H9 (cell line): ENCODE measurements at regions not wholly inside any gene's neighbourhood (a gene's known extent, or its start where the extent isn't known, plus 50 kb on each side); places are given as distances from the start of the nearest gene placed in this dataset.

ENCODE experiments used
- DNase-seq: peaks from one replicate; pipeline ENCODE4 v3.0.0-alpha.2; 2017
- H2AFZ ChIP-seq: one replicate; pipeline ENCODE4 v1.6.1; 2013; ENCODE audit warnings: mild to moderate bottlenecking, low read length, control low read depth, moderate library complexity
- H2AK5ac ChIP-seq: 2 replicates; pipeline ENCODE4 v1.6.1; 2013; ENCODE audit warnings: low read length, control low read depth, mixed read lengths; ENCODE audit not compliant: insufficient read length
- H2BK120ac ChIP-seq: one replicate; pipeline ENCODE4 v1.6.1; 2013; ENCODE audit warnings: low read depth, mild to moderate bottlenecking, low read length, control low read depth, inconsistent platforms; ENCODE audit not compliant: poor library complexity, severe bottlenecking
- H2BK12ac ChIP-seq: 2 replicates; pipeline ENCODE4 v1.6.1; 2013; ENCODE audit warnings: low read length, control low read depth, mixed read lengths, low read depth; ENCODE audit not compliant: insufficient read length
- H2BK15ac ChIP-seq: 2 replicates; pipeline ENCODE4 v1.6.1; 2013; ENCODE audit warnings: low read depth, low read length, control low read depth
- H2BK20ac ChIP-seq: one replicate; pipeline ENCODE4 v1.6.1; 2013; ENCODE audit warnings: low read depth, mild to moderate bottlenecking, low read length, control low read depth, inconsistent platforms; ENCODE audit not compliant: poor library complexity, severe bottlenecking
- H2BK5ac ChIP-seq: 2 replicates; pipeline ENCODE4 v1.6.1; 2013; ENCODE audit warnings: low read length, control low read depth, mixed read lengths; ENCODE audit not compliant: insufficient read length
- H3K14ac ChIP-seq: 2 replicates; pipeline ENCODE4 v1.6.1; 2013; ENCODE audit warnings: low read length, control low read depth; ENCODE audit not compliant: insufficient read depth
- H3K18ac ChIP-seq: 2 replicates; pipeline ENCODE4 v1.6.1; 2013; ENCODE audit warnings: low read depth, mild to moderate bottlenecking, mixed read lengths, low read length, control low read depth; ENCODE audit not compliant: insufficient read length
- H3K23ac ChIP-seq: 2 replicates; pipeline ENCODE4 v1.6.1; 2013; ENCODE audit warnings: low read length, control low read depth, mixed read lengths, low read depth; ENCODE audit not compliant: insufficient read length
- H3K23me2 ChIP-seq: 2 replicates; pipeline ENCODE4 v1.6.1; 2013; ENCODE audit warnings: low read depth, mild to moderate bottlenecking, mixed read lengths, low read length, control low read depth; ENCODE audit not compliant: insufficient read length, poor library complexity, severe bottlenecking
- H3K27ac ChIP-seq: 2 replicates; pipeline ENCODE4 v1.5.1; 2013; ENCODE audit warnings: low read length, control low read depth, mixed read lengths, low read depth; ENCODE audit not compliant: insufficient read length
- H3K27me3 ChIP-seq: 2 replicates; pipeline ENCODE4 v1.6.1; 2013; ENCODE audit warnings: low read length, control low read depth, inconsistent platforms; ENCODE audit not compliant: insufficient read depth
- H3K4ac ChIP-seq: 2 replicates; pipeline ENCODE4 v1.6.1; 2013; ENCODE audit warnings: low read depth, mild to moderate bottlenecking, control low read depth, inconsistent platforms, low read length, moderate library complexity
- H3K4me1 ChIP-seq: 2 replicates; pipeline ENCODE4 v1.6.1; 2013; ENCODE audit warnings: low read length, control low read depth, inconsistent platforms; ENCODE audit not compliant: insufficient read depth
- H3K4me2 ChIP-seq: 2 replicates; pipeline ENCODE4 v1.6.1; 2013; ENCODE audit warnings: low read length, control low read depth, mixed read lengths; ENCODE audit not compliant: insufficient read length, insufficient read depth
- H3K56ac ChIP-seq: 2 replicates; pipeline ENCODE4 v1.6.1; 2013; ENCODE audit warnings: low read depth, mild to moderate bottlenecking, mixed read lengths, low read length, control low read depth; ENCODE audit not compliant: insufficient read length
- H3K79me1 ChIP-seq: 2 replicates; pipeline ENCODE4 v1.6.1; 2013; ENCODE audit warnings: low read depth, mild to moderate bottlenecking, moderate library complexity, low read length, control low read depth, inconsistent platforms; ENCODE audit not compliant: insufficient read depth, poor library complexity, severe bottlenecking
- H3K79me2 ChIP-seq: 2 replicates; pipeline ENCODE4 v1.6.1; 2013; ENCODE audit warnings: low read length, control low read depth, inconsistent platforms; ENCODE audit not compliant: insufficient read depth
- H3K9ac ChIP-seq: 2 replicates; pipeline ENCODE4 v1.6.1; 2013; ENCODE audit warnings: low read length, control low read depth, mixed read lengths; ENCODE audit not compliant: insufficient read length; ENCODE audit errors: extremely low read depth
- H3K9me3 ChIP-seq: one replicate; pipeline ENCODE4 v1.6.1; 2013; ENCODE audit warnings: low read depth, low read length, inconsistent platforms; ENCODE audit not compliant: control insufficient read depth
- H3T11ph ChIP-seq: one replicate; pipeline ENCODE4 v1.6.1; 2013; ENCODE audit warnings: mild to moderate bottlenecking, low read length, control low read depth, inconsistent platforms
- H4K20me1 ChIP-seq: one replicate; pipeline ENCODE4 v1.6.1; 2013; ENCODE audit not compliant: control insufficient read depth, insufficient read length, insufficient read depth
- H4K5ac ChIP-seq: 2 replicates; pipeline ENCODE4 v1.6.1; 2013; ENCODE audit warnings: low read depth, mild to moderate bottlenecking, mixed read lengths, low read length, control low read depth; ENCODE audit not compliant: insufficient read length
- H4K8ac ChIP-seq: replicated peaks from 2 replicates; pipeline ENCODE4 v1.6.1; 2013; ENCODE audit warnings: low read length, control low read depth, mixed read lengths, low read depth; ENCODE audit not compliant: insufficient read length
- H4K91ac ChIP-seq: 2 replicates; pipeline ENCODE4 v1.6.1; 2013; ENCODE audit warnings: low read depth, mild to moderate bottlenecking, moderate library complexity, mixed read lengths, low read length, control low read depth; ENCODE audit not compliant: insufficient read length
- H3K27ac Mint-ChIP-seq, 3 experiments: 2 replicates in 2 of 3; 3 replicates in 1 of 3; pipeline ENCODE4 v1.8.0; 2020 to 2021; ENCODE audit warnings: mixed read lengths in 3 of 3, mild to moderate bottlenecking in 1 of 3, moderate library complexity in 1 of 3
- H3K27me3 Mint-ChIP-seq: 2 replicates; pipeline ENCODE4 v1.8.0; 2021; ENCODE audit warnings: low read depth, mild to moderate bottlenecking, moderate library complexity, mixed read lengths
- H3K36me3 Mint-ChIP-seq, 3 experiments: 2 replicates in 2 of 3; 3 replicates in 1 of 3; pipeline ENCODE4 v1.8.0; 2020 to 2021; ENCODE audit warnings: low read depth in 3 of 3, mixed read lengths in 3 of 3; ENCODE audit not compliant: insufficient read depth in 1 of 3
- H3K4me1 Mint-ChIP-seq, 2 experiments: 2 replicates each; pipeline ENCODE4 v1.8.0; 2020; ENCODE audit warnings: mixed read lengths in 2 of 2
- H3K4me3 Mint-ChIP-seq, 2 experiments: 2 replicates in 1 of 2; 3 replicates in 1 of 2; pipeline ENCODE4 v1.8.0; 2020 to 2021; ENCODE audit warnings: mild to moderate bottlenecking in 2 of 2, mixed read lengths in 2 of 2, moderate library complexity in 1 of 2
- H3K9me3 Mint-ChIP-seq, 2 experiments: 2 replicates in 1 of 2; 3 replicates in 1 of 2; pipeline ENCODE4 v1.8.0; 2020; ENCODE audit warnings: mild to moderate bottlenecking in 2 of 2, mixed read lengths in 2 of 2, moderate library complexity in 1 of 2
- CTCF ChIP-seq: fragments of 200-600 bp; sonication (generic); conservative IDR thresholded peaks from 3 replicates; pipeline ENCODE4 v1.8.0; 2021; ENCODE audit warnings: antibody characterized with exemption, mild to moderate bottlenecking
- WGBS: extraction: QIAGEN DNeasy Blood & Tissue Kit; methylation state at CpG from one replicate; pipeline ENCODE4 v1.1.7; 2013; ENCODE audit warnings: missing lambda C conversion rate, low lambda C conversion rate, mixed read lengths; ENCODE audit not compliant: insufficient read length; ENCODE audit errors: extremely low coverage; 5-methylcytosine and 5-hydroxymethylcytosine counted together

- Histone ChIP-seq H2BK5ac (no peak overlapping the region), H3T11ph (no peak overlapping the region), H3K14ac (no peak overlapping the region), H3K9ac (no peak overlapping the region), H3K9me3 (no peaks in the 10 kb centered on the region), H3K4me2 (no peak overlapping the region), H4K91ac (no peak overlapping the region), H3K79me2 (no peaks in the 10 kb centered on the region), H2BK120ac (no peak overlapping the region), H4K20me1 (no peaks in the 10 kb centered on the region), H2BK20ac (no peak overlapping the region), H4K5ac (no peak overlapping the region), H3K23ac (no peak overlapping the region), H4K8ac (no peak overlapping the region), H3K18ac (no peak overlapping the region), H2BK15ac (no peak overlapping the region), H3K27me3 (no peaks in the 10 kb centered on the region), H3K79me1 (no peaks in the 10 kb centered on the region), H3K56ac (no peak overlapping the region), H3K4me1 (no peaks in the 10 kb centered on the region), H2AFZ (no peak overlapping the region), H3K23me2 (no peaks in the 10 kb centered on the region), H3K27ac (no peak overlapping the region), H3K4ac (no peak overlapping the region), H2BK12ac (no peak overlapping the region), H2AK5ac (no peak overlapping the region)
- no CpG with 5 or more reads among the region's 2 CpGs for WGBS
- H3K4me1 Mint-ChIP-seq, result 0 out of 4 replicates have a peak, but pooled peaks cover 0 to 3% of the 10 kb centered on the region in 2 experiments
- peaks cover 10 to 24% of the 10 kb centered on the region in 2 experiments for H3K9me3 Mint-ChIP-seq
- H3K4me3 Mint-ChIP-seq, result no peak overlapping the region
- peaks cover 9 to 17% (median 10%) of the 10 kb centered on the region in 3 experiments; a peak in 6 of 7 replicates for H3K36me3 Mint-ChIP-seq
- H3K27me3 Mint-ChIP-seq, result no peaks in the 10 kb centered on the region
- H3K27ac Mint-ChIP-seq, result no peak overlapping the region
- no peak for TF ChIP-seq CTCF
- DNase-seq, result no peak
Measured at GRCh38 chr3:118167571-118167970, 867.1 kb downstream of the IGSF11 start.
